C4-2B (cell line): ENCODE measurements at regions not wholly inside any gene's neighbourhood (a gene's known extent, or its start where the extent isn't known, plus 50 kb on each side); places are given as distances from the start of the nearest gene placed in this dataset.

ENCODE experiments used
- H3K27ac ChIP-seq: fragments of 450-650 bp; 2 replicates; pipeline ENCODE4 v1.5.1; 2017
- ZFX ChIP-seq: fragments of 450-650 bp; IDR thresholded peaks from 2 replicates; pipeline ENCODE4 v1.6.1; 2017
- TF ChIP-seq, protein P1 (sequence below): fragments of 450-650 bp; conservative IDR thresholded peaks from 2 replicates; pipeline ENCODE4 v1.5.1; 2017; ENCODE audit warnings: mild to moderate bottlenecking

DNA sequence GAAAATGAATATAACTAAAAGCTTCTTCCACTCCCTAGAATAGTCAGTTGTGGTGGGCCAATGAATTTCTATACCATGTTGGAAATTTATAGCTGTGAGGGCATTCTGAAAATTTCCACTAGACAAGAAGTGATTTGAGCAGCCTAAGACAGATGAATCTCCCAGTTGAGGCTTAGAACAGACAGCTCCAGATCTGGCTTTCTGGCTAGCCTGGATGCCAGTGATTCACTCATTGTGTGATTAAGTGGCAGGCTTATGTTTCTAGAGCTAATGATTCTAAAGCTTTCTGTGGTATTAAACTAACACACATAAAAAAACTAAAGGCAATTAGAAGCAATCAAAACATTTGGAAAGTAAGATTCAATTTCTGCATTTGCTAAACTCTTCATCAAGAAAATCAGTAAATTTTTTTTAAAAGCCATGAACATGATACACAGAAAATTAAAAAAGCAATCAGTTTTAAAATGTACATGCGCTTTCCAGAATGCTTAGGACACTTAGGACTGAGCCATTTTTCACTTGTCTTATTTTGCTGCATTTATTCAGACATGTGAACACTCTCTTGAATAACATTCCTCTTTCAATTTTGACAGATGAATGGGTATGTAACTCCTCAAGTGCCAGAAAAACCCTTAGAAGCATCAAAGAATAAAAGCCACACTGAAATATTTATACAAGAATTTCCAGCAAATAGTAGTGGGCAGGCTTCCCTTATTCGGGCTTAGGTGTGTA lies 100.5 kb upstream of the GNAQ start:
- no peak overlapping the region for H3K27ac ChIP-seq
- TF ChIP-seq, protein P1, sequence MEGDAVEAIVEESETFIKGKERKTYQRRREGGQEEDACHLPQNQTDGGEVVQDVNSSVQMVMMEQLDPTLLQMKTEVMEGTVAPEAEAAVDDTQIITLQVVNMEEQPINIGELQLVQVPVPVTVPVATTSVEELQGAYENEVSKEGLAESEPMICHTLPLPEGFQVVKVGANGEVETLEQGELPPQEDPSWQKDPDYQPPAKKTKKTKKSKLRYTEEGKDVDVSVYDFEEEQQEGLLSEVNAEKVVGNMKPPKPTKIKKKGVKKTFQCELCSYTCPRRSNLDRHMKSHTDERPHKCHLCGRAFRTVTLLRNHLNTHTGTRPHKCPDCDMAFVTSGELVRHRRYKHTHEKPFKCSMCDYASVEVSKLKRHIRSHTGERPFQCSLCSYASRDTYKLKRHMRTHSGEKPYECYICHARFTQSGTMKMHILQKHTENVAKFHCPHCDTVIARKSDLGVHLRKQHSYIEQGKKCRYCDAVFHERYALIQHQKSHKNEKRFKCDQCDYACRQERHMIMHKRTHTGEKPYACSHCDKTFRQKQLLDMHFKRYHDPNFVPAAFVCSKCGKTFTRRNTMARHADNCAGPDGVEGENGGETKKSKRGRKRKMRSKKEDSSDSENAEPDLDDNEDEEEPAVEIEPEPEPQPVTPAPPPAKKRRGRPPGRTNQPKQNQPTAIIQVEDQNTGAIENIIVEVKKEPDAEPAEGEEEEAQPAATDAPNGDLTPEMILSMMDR = no peak
- no peak for TF ChIP-seq ZFX

DNA sequence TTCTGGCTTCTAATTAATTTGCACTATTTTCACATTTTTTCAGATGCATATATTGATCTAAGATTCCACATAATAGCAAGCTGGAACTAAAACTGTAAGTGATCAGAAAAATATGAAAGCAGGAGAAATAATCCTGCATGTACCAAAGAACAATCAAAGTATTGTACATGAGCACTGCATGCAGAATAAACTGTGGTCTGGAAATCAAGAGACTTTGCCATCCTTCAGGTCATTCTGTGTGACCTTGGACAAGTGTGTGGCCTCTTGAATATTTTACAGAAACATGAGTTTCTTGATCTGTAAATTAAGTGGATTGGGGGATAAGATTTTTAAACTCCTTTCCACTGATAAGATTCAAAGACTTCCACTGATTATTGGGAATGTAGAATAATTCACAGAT lies 99.2 kb upstream of the GNAQ start:
- H3K27ac ChIP-seq = no peak overlapping the region
- TF ChIP-seq, protein P1 = no peak
- no peak for TF ChIP-seq ZFX

DNA sequence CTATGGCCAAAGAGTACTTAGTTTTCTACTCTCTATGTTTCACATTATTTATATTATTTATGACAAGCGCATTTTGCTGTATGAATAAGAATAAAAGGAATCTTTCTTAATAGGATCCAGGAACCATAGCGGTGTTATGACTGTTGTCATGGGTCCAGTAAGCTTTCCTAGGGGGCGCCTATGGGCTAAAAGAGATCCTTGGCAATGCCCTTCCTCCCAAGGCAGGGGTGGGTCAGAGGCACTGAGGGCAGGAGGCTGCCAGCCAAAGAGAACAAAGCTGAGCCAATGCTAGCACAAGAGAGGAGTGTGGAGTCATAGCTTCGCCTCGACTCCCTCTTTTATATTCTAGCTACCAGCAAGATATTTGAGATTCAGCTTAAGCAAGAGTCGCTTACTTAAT lies 98.4 kb upstream of the GNAQ start:
- TF ChIP-seq ZFX = no peak
- TF ChIP-seq, protein P1 = no peak; the same call in 1 of the 2 replicates
- H3K27ac ChIP-seq = no peak overlapping the region

DNA sequence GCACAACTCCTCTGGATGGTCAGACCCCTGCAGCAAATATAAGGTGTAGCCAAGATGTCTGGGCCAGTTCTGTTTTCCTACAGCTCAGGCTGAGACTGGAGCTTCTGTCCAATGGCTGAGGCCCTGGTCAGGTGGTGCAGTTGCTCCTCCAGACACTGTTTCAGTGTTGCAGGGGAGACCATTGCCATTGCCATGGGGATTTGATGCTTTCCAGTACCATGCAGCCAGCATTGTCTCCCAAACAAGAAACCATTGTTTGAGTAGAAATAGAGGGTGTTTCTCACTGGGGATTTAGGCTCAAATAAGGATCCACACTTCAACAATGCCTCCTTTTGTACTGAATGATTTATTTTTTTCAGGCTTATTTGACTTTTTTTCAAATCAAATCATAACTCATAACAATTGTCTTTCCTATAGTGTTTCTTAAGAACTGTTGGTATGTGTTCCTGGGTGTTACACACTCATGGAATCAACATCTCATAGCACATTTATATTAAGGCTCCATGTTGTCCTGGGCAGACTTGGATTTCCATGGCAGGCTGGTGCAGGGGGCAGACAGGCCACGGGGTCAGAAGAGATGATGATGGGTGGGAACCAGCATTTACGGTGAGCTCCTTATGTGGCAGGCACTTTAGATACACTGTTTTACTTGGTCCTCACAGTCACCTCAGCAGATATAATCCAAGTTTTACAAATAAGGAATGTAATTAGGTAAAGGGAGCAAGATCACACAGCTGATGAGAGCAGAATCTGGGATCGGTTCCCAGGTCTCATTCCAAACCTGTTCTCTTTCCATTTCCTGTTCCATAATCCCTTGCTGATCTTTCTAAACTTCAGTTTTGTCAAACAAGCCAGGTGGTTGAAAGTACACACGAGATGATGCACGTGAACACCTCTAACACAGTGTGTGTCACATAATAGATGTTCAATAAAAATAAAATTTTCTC lies 95.9 kb upstream of the GNAQ start:
- TF ChIP-seq, protein P1 = no peak
- TF ChIP-seq ZFX = no peak
- no peak overlapping the region for H3K27ac ChIP-seq

DNA sequence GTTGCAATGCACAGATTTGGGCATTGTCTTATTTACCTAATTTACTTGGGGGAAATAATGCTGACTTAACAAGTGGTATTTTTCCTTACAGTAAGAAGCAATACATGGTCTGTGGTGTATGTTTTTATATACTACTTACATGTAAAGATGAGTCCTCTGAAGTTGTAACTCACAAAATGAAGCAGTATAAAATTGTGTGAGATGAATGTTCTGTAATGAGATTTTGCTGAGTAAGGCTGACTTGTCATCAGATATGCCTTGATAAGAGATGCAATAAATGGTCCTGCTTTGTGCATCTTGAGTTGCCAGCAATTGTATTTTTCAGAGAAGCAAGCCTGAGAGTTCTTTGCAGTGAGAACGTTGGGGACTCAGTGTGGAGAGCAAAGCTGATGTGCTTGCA lies 92.2 kb upstream of the GNAQ start:
- H3K27ac ChIP-seq = no peak overlapping the region; the same call in 1 of the 2 replicates
- TF ChIP-seq, protein P1 = no peak
- TF ChIP-seq ZFX = no peak

DNA sequence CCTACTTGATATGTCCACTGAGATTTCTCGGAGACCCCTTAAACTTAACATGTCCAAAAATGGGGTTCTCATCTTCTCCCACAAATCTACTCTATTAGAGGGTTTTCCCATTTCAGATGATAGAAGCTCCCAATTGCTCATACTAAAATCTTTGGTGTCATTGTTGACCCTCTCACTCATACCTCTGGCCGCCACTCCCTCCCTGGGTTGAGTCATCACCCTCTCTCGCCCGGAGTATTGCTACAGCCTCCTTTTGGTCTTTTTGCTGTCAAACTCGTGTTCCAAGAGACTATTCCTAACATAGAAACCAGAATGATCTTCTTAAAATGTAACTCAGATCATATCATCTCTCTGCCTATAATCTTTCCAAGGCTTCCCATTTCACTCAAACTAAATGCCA lies 91.0 kb upstream of the GNAQ start:
- TF ChIP-seq ZFX = no peak
- TF ChIP-seq, protein P1 = no peak

DNA sequence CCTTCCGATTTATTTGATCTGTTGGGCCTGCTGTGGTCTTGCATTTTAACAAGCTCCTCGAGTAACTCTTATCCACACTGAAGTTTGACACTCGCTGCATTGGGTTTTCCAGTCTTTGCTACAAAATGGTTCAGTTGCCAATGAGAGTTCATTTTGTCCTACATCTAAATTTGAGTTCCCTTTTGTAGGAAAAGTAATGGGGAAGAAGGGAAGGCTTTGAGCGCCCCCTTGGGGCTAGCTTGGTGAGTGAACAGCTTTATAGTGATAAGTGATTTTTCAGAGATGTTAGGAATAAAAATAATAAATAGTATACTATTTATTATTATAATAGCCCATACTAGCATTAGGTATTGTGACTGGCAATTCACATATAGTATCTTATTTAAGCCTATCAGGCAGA lies 89.9 kb upstream of the GNAQ start:
- no peak for TF ChIP-seq ZFX
- TF ChIP-seq, protein P1 = peak; percentile 85
- H3K27ac ChIP-seq = no peak overlapping the region

More for the DNA sequence above, 91.0 kb upstream of the GNAQ start:
- no peak overlapping the region for H3K27ac ChIP-seq
